Activated T-cell treated with anti-CD3 and anti-CD28 coated beads, Interleukin-2, amount 50 U/mL, for 4 hours (primary cell): ENCODE measurements at regions not wholly inside any gene's neighbourhood (a gene's known extent, or its start where the extent isn't known, plus 50 kb on each side); places are given as distances from the start of the nearest gene placed in this dataset.
"Not testable (repeated sequence)": the region's sequence is repeated elsewhere in the genome, so short reads cannot be mapped to it uniquely, and the experiment has no call there.

ENCODE experiments used
- ATAC-seq, 2 donors: fragments of 200-7000 bp; cut with Tn5 transposase; one replicate each; pipeline ENCODE4 v1.10.0; 2021
- DNase-seq: peaks from one replicate; pipeline ENCODE4 v3.0.0-alpha.2; 2020
- H3K27me3 Mint-ChIP-seq: one replicate; pipeline ENCODE4 v1.8.0; 2021; ENCODE audit warnings: low read depth, mixed read lengths
- H3K36me3 Mint-ChIP-seq: one replicate; pipeline ENCODE4 v1.8.0; 2022; ENCODE audit warnings: mixed read lengths; ENCODE audit not compliant: insufficient read depth
- H3K4me1 Mint-ChIP-seq: one replicate; pipeline ENCODE4 v1.8.0; 2021; ENCODE audit warnings: low read depth, mixed read lengths
- H3K4me3 Mint-ChIP-seq: one replicate; pipeline ENCODE4 v1.8.0; 2021; ENCODE audit warnings: mild to moderate bottlenecking, moderate library complexity, mixed read lengths
- H3K9me3 Mint-ChIP-seq: one replicate; pipeline ENCODE4 v1.8.0; 2021; ENCODE audit warnings: mixed read lengths

- no peaks in the 10 kb centered on the region for H3K9me3 Mint-ChIP-seq
- no peaks in the 10 kb centered on the region for H3K4me1 Mint-ChIP-seq
- DNase-seq (no peak), ATAC-seq (no peak)
- peaks cover 6% of the 10 kb centered on the region for H3K27me3 Mint-ChIP-seq
- H3K4me3 Mint-ChIP-seq: no peak overlapping the region
- H3K36me3 Mint-ChIP-seq: no peaks in the 10 kb centered on the region
Measured at GRCh38 chr13:73325723-73326558, 267.1 kb downstream of the KLF5 start.

GRCh38 chr13:73324842-73325722 is 266.3 kb downstream of the KLF5 start:
- Mint-ChIP-seq H3K4me3 (no peak overlapping the region), H3K9me3 (no peaks in the 10 kb centered on the region), H3K27me3 (peaks cover 6% of the 10 kb centered on the region), H3K4me1 (no peaks in the 10 kb centered on the region), H3K36me3 (no peaks in the 10 kb centered on the region)
- ATAC-seq (no peak), DNase-seq (no peak)

- DNase-seq (no peak), ATAC-seq (no peak)
- Mint-ChIP-seq H3K9me3 (no peaks in the 10 kb centered on the region), H3K27me3 (peaks cover 6% of the 10 kb centered on the region), H3K4me3 (no peak overlapping the region), H3K4me1 (no peaks in the 10 kb centered on the region), H3K36me3 (no peaks in the 10 kb centered on the region)
Measured at GRCh38 chr13:73323615-73324014, 264.8 kb downstream of the KLF5 start.

GRCh38 chr13:73321043-73321442 is 262.2 kb downstream of the KLF5 start:
- DNase-seq: no peak
- no peak overlapping the region for H3K4me3 Mint-ChIP-seq
- peaks cover under 1% of the 10 kb centered on the region for H3K9me3 Mint-ChIP-seq
- peak; percentile 40 to 46 for ATAC-seq
- no peaks in the 10 kb centered on the region for H3K36me3 Mint-ChIP-seq
- peaks cover 2% of the 10 kb centered on the region for H3K27me3 Mint-ChIP-seq
- H3K4me1 Mint-ChIP-seq: no peaks in the 10 kb centered on the region

- Mint-ChIP-seq H3K27me3 (no peaks in the 10 kb centered on the region), H3K4me3 (no peak overlapping the region), H3K36me3 (no peaks in the 10 kb centered on the region), H3K4me1 (no peaks in the 10 kb centered on the region), H3K9me3 (peaks cover 25% of the 10 kb centered on the region)
- DNase-seq: no peak
- no peak for ATAC-seq
Measured at GRCh38 chr13:73317140-73317539, 258.3 kb downstream of the KLF5 start.

- Mint-ChIP-seq H3K9me3 (peaks cover 22% of the 10 kb centered on the region), H3K36me3 (no peaks in the 10 kb centered on the region), H3K27me3 (no peaks in the 10 kb centered on the region), H3K4me1 (no peaks in the 10 kb centered on the region), H3K4me3 (no peak overlapping the region)
- ATAC-seq: no peak
- DNase-seq: no peak
Measured at GRCh38 chr13:73310366-73310765, 251.6 kb downstream of the KLF5 start.

- no peaks in the 10 kb centered on the region for H3K27me3 Mint-ChIP-seq
- H3K9me3 Mint-ChIP-seq: peaks cover 3% of the 10 kb centered on the region
- ATAC-seq (no peak), DNase-seq (no peak)
- peaks cover 8% of the 10 kb centered on the region for H3K4me1 Mint-ChIP-seq
- no peaks in the 10 kb centered on the region for H3K36me3 Mint-ChIP-seq
- H3K4me3 Mint-ChIP-seq: no peak overlapping the region
Measured at GRCh38 chr13:73307481-73307880, 248.7 kb downstream of the KLF5 start.

- Mint-ChIP-seq H3K4me3 (no peak overlapping the region), H3K27me3 (no peaks in the 10 kb centered on the region), H3K4me1 (peaks cover 8% of the 10 kb centered on the region), H3K9me3 (no peaks in the 10 kb centered on the region), H3K36me3 (no peaks in the 10 kb centered on the region)
- no peak for ATAC-seq
- DNase-seq: no peak
Measured at GRCh38 chr13:73306688-73307087, 247.9 kb downstream of the KLF5 start.

GRCh38 chr13:73304442-73304841 is 245.6 kb downstream of the KLF5 start:
- no peak for DNase-seq
- no peaks in the 10 kb centered on the region for H3K36me3 Mint-ChIP-seq
- no peak for ATAC-seq
- H3K27me3 Mint-ChIP-seq: no peaks in the 10 kb centered on the region
- H3K4me3 Mint-ChIP-seq: no peak overlapping the region
- H3K4me1 Mint-ChIP-seq: peaks cover 8% of the 10 kb centered on the region
- H3K9me3 Mint-ChIP-seq: no peaks in the 10 kb centered on the region

- ATAC-seq (peak; percentile 84 to 94), DNase-seq (no peak)
- no peaks in the 10 kb centered on the region for H3K27me3 Mint-ChIP-seq
- no peaks in the 10 kb centered on the region for H3K36me3 Mint-ChIP-seq
- no peaks in the 10 kb centered on the region for H3K9me3 Mint-ChIP-seq
- peaks cover 8% of the 10 kb centered on the region for H3K4me1 Mint-ChIP-seq
- H3K4me3 Mint-ChIP-seq: no peak overlapping the region
Measured at GRCh38 chr13:73303851-73304250, 245.0 kb downstream of the KLF5 start.

GRCh38 chr13:73301622-73302021 is 242.8 kb downstream of the KLF5 start:
- ATAC-seq, H3K4me3 Mint-ChIP-seq, H3K9me3 Mint-ChIP-seq, H3K4me1 Mint-ChIP-seq, H3K27me3 Mint-ChIP-seq, DNase-seq, H3K36me3 Mint-ChIP-seq: not testable (repeated sequence)

GRCh38 chr13:73300718-73301425 is 242.1 kb downstream of the KLF5 start:
- no peaks in the 10 kb centered on the region for H3K27me3 Mint-ChIP-seq
- no peak for DNase-seq
- peaks cover 8% of the 10 kb centered on the region for H3K4me1 Mint-ChIP-seq
- no peaks in the 10 kb centered on the region for H3K36me3 Mint-ChIP-seq
- no peak overlapping the region for H3K4me3 Mint-ChIP-seq
- H3K9me3 Mint-ChIP-seq: no peaks in the 10 kb centered on the region
- no peak for ATAC-seq

- H3K36me3 Mint-ChIP-seq: no peaks in the 10 kb centered on the region
- DNase-seq (no peak), ATAC-seq (no peak)
- H3K27me3 Mint-ChIP-seq: no peaks in the 10 kb centered on the region
- no peaks in the 10 kb centered on the region for H3K9me3 Mint-ChIP-seq
- H3K4me1 Mint-ChIP-seq: peaks cover 6% of the 10 kb centered on the region
- H3K4me3 Mint-ChIP-seq: no peak overlapping the region
Measured at GRCh38 chr13:73299787-73300186, 241.0 kb downstream of the KLF5 start.

- H3K36me3 Mint-ChIP-seq: no peaks in the 10 kb centered on the region
- DNase-seq (no peak), ATAC-seq (no peak)
- H3K27me3 Mint-ChIP-seq: peaks cover 3% of the 10 kb centered on the region
- H3K4me1 Mint-ChIP-seq: no peaks in the 10 kb centered on the region
- H3K4me3 Mint-ChIP-seq: no peak overlapping the region
- H3K9me3 Mint-ChIP-seq: no peaks in the 10 kb centered on the region
Measured at GRCh38 chr13:73293913-73294523, 235.2 kb downstream of the KLF5 start.
